GM12874 (cell line): ENCODE measurements at regions not wholly inside any gene's neighbourhood (a gene's known extent, or its start where the extent isn't known, plus 50 kb on each side); places are given as distances from the start of the nearest gene placed in this dataset.

ENCODE experiments used
- CTCF ChIP-seq: IDR thresholded peaks from 2 replicates; pipeline ENCODE4 v1.5.1; 2011; ENCODE audit warnings: low read depth, mild to moderate bottlenecking, control low read depth, low read length, moderate library complexity; ENCODE audit not compliant: insufficient read depth

GRCh38 chr12:124453419-124454351, 113.7 kb downstream of the NCOR2 start:
- TF ChIP-seq CTCF, result no peak

GRCh38 chr12:124452576-124453331, 114.7 kb downstream of the NCOR2 start:
- no peak for TF ChIP-seq CTCF

GRCh38 chr12:124451637-124452243, 115.7 kb downstream of the NCOR2 start:
- no peak for TF ChIP-seq CTCF

GRCh38 chr12:124451016-124451415, 116.4 kb downstream of the NCOR2 start:
- no peak for TF ChIP-seq CTCF

- no peak for TF ChIP-seq CTCF
Measured at GRCh38 chr12:124450376-124450750, 117.0 kb downstream of the NCOR2 start.

GRCh38 chr12:124449623-124450375, 117.6 kb downstream of the NCOR2 start:
- no peak for TF ChIP-seq CTCF
